CD1c-positive myeloid dendritic cell (primary cell): ENCODE measurements at regions not wholly inside any gene's neighbourhood (a gene's known extent, or its start where the extent isn't known, plus 50 kb on each side); places are given as distances from the start of the nearest gene placed in this dataset.
A peak's percentile ranks its signal among the peaks of the same experiment; 100 is the strongest.

Experiments
- DNase-seq: peaks from one replicate; pipeline ENCODE4 v3.0.0-alpha.2; 2016; ENCODE audit errors: extremely low spot score

GRCh38 chr4:26104056-26104685 is 190.2 kb downstream of the SMIM20 start:
- no peak for DNase-seq

- DNase-seq: no peak
Observed at GRCh38 chr4:26105337-26105736, 191.3 kb downstream of the SMIM20 start.

- no peak for DNase-seq
Observed at GRCh38 chr4:26105815-26106699, 192.0 kb downstream of the SMIM20 start.

GRCh38 chr4:26106776-26107175 is 192.8 kb downstream of the SMIM20 start:
- no peak for DNase-seq

GRCh38 chr4:26108054-26108453 is 194.0 kb downstream of the SMIM20 start:
- DNase-seq: peak; percentile 13

GRCh38 chr4:26110493-26110892 is 196.5 kb downstream of the SMIM20 start:
- no peak for DNase-seq

GRCh38 chr4:26113339-26113940 is 199.4 kb downstream of the SMIM20 start:
- no peak for DNase-seq

- DNase-seq: no peak
Observed at GRCh38 chr4:26116057-26116456, 202.0 kb downstream of the SMIM20 start.

GRCh38 chr4:26120098-26120825 is 200.6 kb upstream of the RBPJ start:
- no peak for DNase-seq

GRCh38 chr4:26122690-26123089 is 198.1 kb upstream of the RBPJ start:
- DNase-seq: no peak

- no peak for DNase-seq
Observed at GRCh38 chr4:26124753-26125321, 196.0 kb upstream of the RBPJ start.

- DNase-seq: no peak
Observed at GRCh38 chr4:26126143-26126718, 194.6 kb upstream of the RBPJ start.

GRCh38 chr4:26126994-26127393 is 193.8 kb upstream of the RBPJ start:
- no peak for DNase-seq

- DNase-seq: no peak
Observed at GRCh38 chr4:26127851-26128337, 192.9 kb upstream of the RBPJ start.

GRCh38 chr4:26130173-26130572 is 190.6 kb upstream of the RBPJ start:
- DNase-seq: no peak

- no peak for DNase-seq
Observed at GRCh38 chr4:26130841-26131432, 189.9 kb upstream of the RBPJ start.

GRCh38 chr4:26131711-26132110 is 189.1 kb upstream of the RBPJ start:
- no peak for DNase-seq

- DNase-seq: no peak
Observed at GRCh38 chr4:26132858-26133257, 188.0 kb upstream of the RBPJ start.

- no peak for DNase-seq
Observed at GRCh38 chr4:26133840-26134239, 187.0 kb upstream of the RBPJ start.

GRCh38 chr4:26135331-26135730 is 185.5 kb upstream of the RBPJ start:
- DNase-seq: no peak

- no peak for DNase-seq
Observed at GRCh38 chr4:26136615-26137014, 184.2 kb upstream of the RBPJ start.
